ENCODE measurements at regions not wholly inside any gene's neighbourhood (a gene's known extent, or its start where the extent isn't known, plus 50 kb on each side); places are given as distances from the start of the nearest gene placed in this dataset.

GRCh38 chr6:71138376-71138775 is 150.2 kb upstream of the OGFRL1 start:
- no peak overlapping the region for H3K4me3 ChIP-seq (ENCODE audit: low read depth, low read length)
- DNase-seq (ENCODE audit: low read depth): no peak
- no peak for TF ChIP-seq CTCF (IDR thresholded peaks at IDR 0.05; ENCODE audit: insufficient read depth, low read depth, low read length)

- no peak for DNase-seq (ENCODE audit: low read depth)
- H3K4me3 ChIP-seq (ENCODE audit: low read depth, low read length): no peak overlapping the region
- TF ChIP-seq CTCF (IDR thresholded peaks at IDR 0.05; ENCODE audit: insufficient read depth, low read depth, low read length): no peak
Measured at GRCh38 chr6:71139249-71139648, 149.4 kb upstream of the OGFRL1 start.

GRCh38 chr6:71153755-71154325 is 134.8 kb upstream of the OGFRL1 start:
- no peak for TF ChIP-seq CTCF (IDR thresholded peaks at IDR 0.05; ENCODE audit: insufficient read depth, low read depth, low read length)
- H3K4me3 ChIP-seq (ENCODE audit: low read depth, low read length): no peak overlapping the region
- no peak for DNase-seq (ENCODE audit: low read depth)

GRCh38 chr6:71157345-71157744 is 131.3 kb upstream of the OGFRL1 start:
- no peak overlapping the region for H3K4me3 ChIP-seq (ENCODE audit: low read depth, low read length)
- TF ChIP-seq CTCF (IDR thresholded peaks at IDR 0.05; ENCODE audit: insufficient read depth, low read depth, low read length): no peak
- DNase-seq (ENCODE audit: low read depth): no peak

GRCh38 chr6:71164890-71165289 is 123.7 kb upstream of the OGFRL1 start:
- no peak overlapping the region for H3K4me3 ChIP-seq (ENCODE audit: low read depth, low read length)
- no peak for DNase-seq (ENCODE audit: low read depth)
- no peak for TF ChIP-seq CTCF (IDR thresholded peaks at IDR 0.05; ENCODE audit: insufficient read depth, low read depth, low read length)

- TF ChIP-seq CTCF (IDR thresholded peaks at IDR 0.05; ENCODE audit: insufficient read depth, low read depth, low read length): no peak
- H3K4me3 ChIP-seq (ENCODE audit: low read depth, low read length): no peak overlapping the region
- DNase-seq (ENCODE audit: low read depth): no peak
Measured at GRCh38 chr6:71168233-71168765, 120.3 kb upstream of the OGFRL1 start.
